HG02588 (cell line): ENCODE measurements at regions not wholly inside any gene's neighbourhood (a gene's known extent, or its start where the extent isn't known, plus 50 kb on each side); places are given as distances from the start of the nearest gene placed in this dataset.

ENCODE experiments used
- ATAC-seq: cut with Tn5 transposase; IDR thresholded peaks from one replicate; pipeline ENCODE4 v1.9.1; 2021; ENCODE audit warnings: mild to moderate bottlenecking, moderate library complexity; ENCODE audit not compliant: unreplicated experiment

GRCh38 chr20:39857835-39858234 is 831.2 kb downstream of the MAFB start:
- no peak for ATAC-seq

GRCh38 chr20:39857187-39857586 is 831.8 kb downstream of the MAFB start:
- no peak for ATAC-seq

- no peak for ATAC-seq
Measured at GRCh38 chr20:39855799-39856198, 833.2 kb downstream of the MAFB start.

GRCh38 chr20:39855056-39855455 is 834.0 kb downstream of the MAFB start:
- ATAC-seq = no peak

GRCh38 chr20:39853636-39854035 is 835.4 kb downstream of the MAFB start:
- peak; percentile 76 for ATAC-seq

- ATAC-seq = no peak
Measured at GRCh38 chr20:39853050-39853449, 836.0 kb downstream of the MAFB start.

- no peak for ATAC-seq
Measured at GRCh38 chr20:39851459-39851858, 837.6 kb downstream of the MAFB start.

GRCh38 chr20:39850821-39851330 is 838.2 kb downstream of the MAFB start:
- ATAC-seq = no peak

- no peak for ATAC-seq
Measured at GRCh38 chr20:39850246-39850645, 838.8 kb downstream of the MAFB start.

GRCh38 chr20:39849664-39850063 is 839.4 kb downstream of the MAFB start:
- ATAC-seq = no peak

- ATAC-seq = no peak
Measured at GRCh38 chr20:39849171-39849570, 839.9 kb downstream of the MAFB start.

- ATAC-seq = no peak
Measured at GRCh38 chr20:39839399-39840119, 849.5 kb downstream of the MAFB start.

- no peak for ATAC-seq
Measured at GRCh38 chr20:39837561-39837960, 851.5 kb downstream of the MAFB start.

- no peak for ATAC-seq
Measured at GRCh38 chr20:39835130-39835842, 853.8 kb downstream of the MAFB start.

- ATAC-seq = no peak
Measured at GRCh38 chr20:39830903-39831302, 858.1 kb downstream of the MAFB start.

- peak; percentile 76 for ATAC-seq
Measured at GRCh38 chr20:39829661-39830060, 859.4 kb downstream of the MAFB start.

- ATAC-seq = peak; percentile 9
Measured at GRCh38 chr20:39829256-39829655, 859.8 kb downstream of the MAFB start.

- peak; percentile 52 for ATAC-seq
Measured at GRCh38 chr20:39825950-39826349, 863.1 kb downstream of the MAFB start.

GRCh38 chr20:39825524-39825923 is 863.4 kb downstream of the DHX35 start:
- ATAC-seq = no peak

GRCh38 chr20:39823224-39823623 is 861.1 kb downstream of the DHX35 start:
- ATAC-seq = no peak

GRCh38 chr20:39822667-39823066 is 860.5 kb downstream of the DHX35 start:
- no peak for ATAC-seq

- peak; percentile 51 for ATAC-seq
Measured at GRCh38 chr20:39813190-39813829, 851.2 kb downstream of the DHX35 start.
